ENCODE measurements at regions not wholly inside any gene's neighbourhood (a gene's known extent, or its start where the extent isn't known, plus 50 kb on each side); places are given as distances from the start of the nearest gene placed in this dataset.

DNA sequence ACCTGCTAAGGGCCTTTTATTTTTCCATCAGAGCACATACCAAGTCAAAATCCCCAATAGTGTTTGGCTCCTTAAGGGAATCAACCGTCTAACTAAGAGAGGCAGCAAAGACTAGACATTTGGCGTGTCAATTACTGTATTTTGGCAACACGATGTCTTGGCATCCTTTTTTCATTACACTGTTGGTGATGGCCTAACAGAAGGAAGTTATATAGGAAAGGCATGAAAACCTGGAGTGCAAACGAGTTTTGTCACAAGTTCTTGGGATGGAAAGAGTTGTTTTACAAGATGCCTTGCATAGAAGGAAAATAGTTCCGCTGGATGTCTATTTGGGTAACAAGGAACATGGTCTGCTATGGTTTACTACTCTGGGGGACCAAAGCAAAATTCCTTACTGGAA, 119.2 kb upstream of the TTC29 start:
- no peaks in the 10 kb centered on the region for H3K27me3 ChIP-seq (ENCODE audit: insufficient read depth, low read length)
- peak overlapping the region in 1 of 3 experiments; percentile 58; a peak in 1 of 7 replicates for H3K27ac Mint-ChIP-seq
- no peak overlapping the region for H3K56ac ChIP-seq (ENCODE audit: insufficient read length, low read depth, low read length)
- no peak overlapping the region for H2BK15ac ChIP-seq (ENCODE audit: low read depth, low read length)
- no peaks in the 10 kb centered on the region for H3K79me2 ChIP-seq (ENCODE audit: insufficient read depth, low read length)
- no peak overlapping the region for H3K9ac ChIP-seq (ENCODE audit: extremely low read depth, insufficient read length, low read length)
- no peak overlapping the region for H3K4me2 ChIP-seq (ENCODE audit: insufficient read depth, insufficient read length, low read length)
- H3T11ph ChIP-seq (ENCODE audit: low read length), result no peak overlapping the region
- H3K4me1 Mint-ChIP-seq, result peaks cover 9 to 13% of the 10 kb centered on the region in 2 experiments; a peak in 3 of 4 replicates
- no peak overlapping the region for H2BK12ac ChIP-seq (ENCODE audit: insufficient read length, low read depth, low read length)
- no peaks in the 10 kb centered on the region for H3K23me2 ChIP-seq (ENCODE audit: insufficient read length, low read depth, low read length, poor library complexity, severe bottlenecking)
- no peak overlapping the region for H3K14ac ChIP-seq (ENCODE audit: insufficient read depth, low read length)
- H3K4me3 Mint-ChIP-seq, result no peak overlapping the region
- H2AFZ ChIP-seq (ENCODE audit: low read length), result no peak overlapping the region
- H2BK5ac ChIP-seq (ENCODE audit: insufficient read length, low read length), result no peak overlapping the region
- no peak overlapping the region for H2BK20ac ChIP-seq (ENCODE audit: low read depth, low read length, poor library complexity, severe bottlenecking)
- no peak overlapping the region for H3K18ac ChIP-seq (ENCODE audit: insufficient read length, low read depth, low read length)
- H3K36me3 Mint-ChIP-seq (ENCODE audit: insufficient read depth in 1 of 3, low read depth in 3 of 3), result no peaks in the 10 kb centered on the region
- H3K4ac ChIP-seq (ENCODE audit: low read depth, low read length), result no peak overlapping the region
- no peak overlapping the region for H2AK5ac ChIP-seq (ENCODE audit: insufficient read length, low read length)
- H3K27me3 Mint-ChIP-seq (ENCODE audit: low read depth), result no peaks in the 10 kb centered on the region
- no peak overlapping the region for H3K23ac ChIP-seq (ENCODE audit: insufficient read length, low read depth, low read length)
- no peaks in the 10 kb centered on the region for H3K9me3 ChIP-seq (ENCODE audit: control insufficient read depth, low read depth, low read length)
- no peak for DNase-seq
- no peaks in the 10 kb centered on the region; a peak in 1 of 5 replicates for H3K9me3 Mint-ChIP-seq
- H3K79me1 ChIP-seq (ENCODE audit: insufficient read depth, low read depth, low read length, poor library complexity, severe bottlenecking), result no peaks in the 10 kb centered on the region
- H3K27ac ChIP-seq (ENCODE audit: insufficient read length, low read depth, low read length), result no peak overlapping the region
- no peak overlapping the region for H4K5ac ChIP-seq (ENCODE audit: insufficient read length, low read depth, low read length)
- H3K4me1 ChIP-seq (ENCODE audit: insufficient read depth, low read length), result no peaks in the 10 kb centered on the region; the same call in 1 of the 2 replicates
- no peak overlapping the region for H4K91ac ChIP-seq (ENCODE audit: insufficient read length, low read depth, low read length)
- H4K20me1 ChIP-seq (ENCODE audit: control insufficient read depth, insufficient read depth, insufficient read length), result no peaks in the 10 kb centered on the region
- no CpG with 5 or more reads among the region's 5 CpGs for WGBS (ENCODE audit: extremely low coverage, insufficient read length, low lambda C conversion rate)
- H4K8ac ChIP-seq (replicated peaks; ENCODE audit: insufficient read length, low read depth, low read length), result no peak overlapping the region
- no peak overlapping the region for H2BK120ac ChIP-seq (ENCODE audit: low read depth, low read length, poor library complexity, severe bottlenecking)
- TF ChIP-seq, protein P1, sequence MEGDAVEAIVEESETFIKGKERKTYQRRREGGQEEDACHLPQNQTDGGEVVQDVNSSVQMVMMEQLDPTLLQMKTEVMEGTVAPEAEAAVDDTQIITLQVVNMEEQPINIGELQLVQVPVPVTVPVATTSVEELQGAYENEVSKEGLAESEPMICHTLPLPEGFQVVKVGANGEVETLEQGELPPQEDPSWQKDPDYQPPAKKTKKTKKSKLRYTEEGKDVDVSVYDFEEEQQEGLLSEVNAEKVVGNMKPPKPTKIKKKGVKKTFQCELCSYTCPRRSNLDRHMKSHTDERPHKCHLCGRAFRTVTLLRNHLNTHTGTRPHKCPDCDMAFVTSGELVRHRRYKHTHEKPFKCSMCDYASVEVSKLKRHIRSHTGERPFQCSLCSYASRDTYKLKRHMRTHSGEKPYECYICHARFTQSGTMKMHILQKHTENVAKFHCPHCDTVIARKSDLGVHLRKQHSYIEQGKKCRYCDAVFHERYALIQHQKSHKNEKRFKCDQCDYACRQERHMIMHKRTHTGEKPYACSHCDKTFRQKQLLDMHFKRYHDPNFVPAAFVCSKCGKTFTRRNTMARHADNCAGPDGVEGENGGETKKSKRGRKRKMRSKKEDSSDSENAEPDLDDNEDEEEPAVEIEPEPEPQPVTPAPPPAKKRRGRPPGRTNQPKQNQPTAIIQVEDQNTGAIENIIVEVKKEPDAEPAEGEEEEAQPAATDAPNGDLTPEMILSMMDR (conservative IDR thresholded peaks at IDR 0.05), result no peak

Data from H9 (cell line).